Adrenal gland (tissue), 9 donors: ENCODE measurements at regions not wholly inside any gene's neighbourhood (a gene's known extent, or its start where the extent isn't known, plus 50 kb on each side); places are given as distances from the start of the nearest gene placed in this dataset.

Source experiments
- DNase-seq, 7 donors: peaks; one replicate each; pipeline ENCODE4 v3.0.0-alpha.2; 2019 to 2020
- H3K27ac ChIP-seq, 5 donors: fragments of 200-600 bp; sonication (generic) in 4 of 5; 1 replicate in 3 of 5; 2 replicates in 2 of 5; pipeline versions ENCODE4 v1.5.1 to v1.8.0; 2016 to 2020; ENCODE audit warnings: mild to moderate bottlenecking in 1 of 5
- H3K27me3 ChIP-seq: fragments of 200-600 bp; 2 replicates; pipeline ENCODE4 v1.8.0; 2021
- H3K36me3 ChIP-seq, 2 donors: fragments of 200-600 bp; replicated peaks in 1 of 2; 1 replicate in 1 of 2; 2 replicates in 1 of 2; pipeline versions ENCODE4 v1.5.1 to v1.8.0; 2018 to 2022
- H3K4me1 ChIP-seq, 2 donors: fragments of 200-600 bp; replicated peaks in 1 of 2; 1 replicate in 1 of 2; 2 replicates in 1 of 2; pipeline versions ENCODE4 v1.5.1 to v1.8.0; 2018 to 2021
- H3K4me3 ChIP-seq, 4 donors: fragments of 200-600 bp; sonication (generic) in 3 of 4; one replicate each; pipeline ENCODE4 v1.5.1; 2016 to 2018
- H3K9me3 ChIP-seq, 3 donors: fragments of 200-600 bp; sonication (generic) in 1 of 3; replicated peaks in 1 of 3; 1 replicate in 2 of 3; 2 replicates in 1 of 3; pipeline versions ENCODE4 v1.5.1 to v1.8.0; 2016 to 2021
- CTCF ChIP-seq, 6 experiments: fragments of 450-650 bp in 4 of 6; fragments of 200-600 bp in 2 of 6; sonication (generic) in 1 of 6; IDR thresholded peaks; 1 replicate in 5 of 6; 2 replicates in 1 of 6; pipeline versions ENCODE4 v1.5.1 to v1.8.0; 2016 to 2021; ENCODE audit warnings: antibody characterized with exemption in 6 of 6, mild to moderate bottlenecking in 2 of 6, moderate library complexity in 1 of 6
- POLR2A ChIP-seq, 2 donors: fragments of 450-650 bp; IDR thresholded peaks; one replicate each; pipeline ENCODE4 v1.6.1; 2017; ENCODE audit warnings: antibody characterized with exemption in 2 of 2, mild to moderate bottlenecking in 2 of 2, moderate library complexity in 1 of 2
- WGBS, 4 donors: extraction: QIAGEN DNeasy Blood & Tissue Kit in 2 of 4; methylation state at CpG; one replicate each; pipeline versions ENCODE4 v1.1.5 to v1.1.7; 2013 to 2017; 5-methylcytosine and 5-hydroxymethylcytosine counted together
- intact Hi-C, 2 donors: fragments of 100-400 bp; cut with DNase I; formaldehyde crosslinking; loops; one replicate each; pipeline versions ENCODE4 v1.14.1 to v1.15.0; 2022 to 2023
- donor health status: healthy with polysubstance abuse.
- donor health status: Bipolar disorder and iron deficiency.
- donor health status: DM: yes; HTN: yes; CAD: no.
- donor health status: DM: no; HTN: no; CAD: no.
- donor health status: DM: no; HTN: no; CAD: no.

- Histone ChIP-seq H3K27ac (no peak overlapping the region), H3K4me3 (no peak overlapping the region), H3K27me3 (no peaks in the 10 kb centered on the region), H3K9me3 (no peaks in the 10 kb centered on the region), H3K4me1 (no peaks in the 10 kb centered on the region), H3K36me3 (no peaks in the 10 kb centered on the region)
- no peak for DNase-seq
- 75 to 87% (median 80%) methylated on average over 2 of the region's 2 CpGs for WGBS, 4 donors
- TF ChIP-seq CTCF (IDR thresholded peaks at IDR 0.05) = no peak
- TF ChIP-seq POLR2A (IDR thresholded peaks at IDR 0.05) = no peak
- intact Hi-C loops = no loop called here
Measured at GRCh38 chr18:30499721-30500120, 542.8 kb downstream of the DSC3 start.

- intact Hi-C loops = no loop called here
Measured at GRCh38 chr18:30492552-30493129, 549.9 kb downstream of the DSC3 start.

GRCh38 chr18:30491815-30492551 lies 550.6 kb downstream of the DSC3 start:
- TF ChIP-seq POLR2A (IDR thresholded peaks at IDR 0.05) (no peak), CTCF (IDR thresholded peaks at IDR 0.05) (no peak)
- WGBS, 4 donors = 74 to 81% (median 77%) methylated on average over 3 of the region's 3 CpGs

More at GRCh38 chr18:30492552-30493129, 549.9 kb downstream of the DSC3 start:
- H3K4me1 ChIP-seq = no peaks in the 10 kb centered on the region
- no peak for TF ChIP-seq CTCF (IDR thresholded peaks at IDR 0.05)
- 89 to 99% (median 95%) methylated on average over 4 of the region's 4 CpGs for WGBS, 4 donors
- no peaks in the 10 kb centered on the region for H3K36me3 ChIP-seq
- H3K27me3 ChIP-seq = no peaks in the 10 kb centered on the region
- H3K27ac ChIP-seq = no peak overlapping the region
- DNase-seq = no peak
- H3K9me3 ChIP-seq = no peaks in the 10 kb centered on the region
- H3K4me3 ChIP-seq = no peak overlapping the region

GRCh38 chr18:30489890-30490643 lies 552.5 kb downstream of the DSC3 start:
- Histone ChIP-seq H3K9me3 (no peaks in the 10 kb centered on the region), H3K4me1 (no peaks in the 10 kb centered on the region), H3K36me3 (no peaks in the 10 kb centered on the region), H3K27me3 (no peaks in the 10 kb centered on the region), H3K4me3 (no peak overlapping the region), H3K27ac (no peak overlapping the region)
- 87 to 97% (median 90%) methylated on average over 2 of the region's 2 CpGs for WGBS, 4 donors
- intact Hi-C loops = no loop called here
- TF ChIP-seq CTCF (IDR thresholded peaks at IDR 0.05) (no peak), POLR2A (IDR thresholded peaks at IDR 0.05) (no peak)
- DNase-seq = no peak

More at GRCh38 chr18:30491815-30492551, 550.6 kb downstream of the DSC3 start:
- H3K27ac ChIP-seq = no peak overlapping the region
- intact Hi-C loops = no loop called here
- no peaks in the 10 kb centered on the region for H3K4me1 ChIP-seq
- H3K36me3 ChIP-seq = no peaks in the 10 kb centered on the region
- DNase-seq = no peak
- H3K27me3 ChIP-seq = no peaks in the 10 kb centered on the region
- no peak overlapping the region for H3K4me3 ChIP-seq
- H3K9me3 ChIP-seq = no peaks in the 10 kb centered on the region
